Peyer's patch (tissue), 4 donors: ENCODE measurements at regions not wholly inside any gene's neighbourhood (a gene's known extent, or its start where the extent isn't known, plus 50 kb on each side); places are given as distances from the start of the nearest gene placed in this dataset.

Source experiments
- POLR2A ChIP-seq, 2 donors: fragments of 450-650 bp; IDR thresholded peaks; one replicate each; pipeline ENCODE4 v1.5.1; 2017; ENCODE audit warnings: antibody characterized with exemption in 2 of 2, mild to moderate bottlenecking in 2 of 2, moderate library complexity in 2 of 2
- TF ChIP-seq, protein P1 (sequence below), 6 experiments: fragments of 450-650 bp in 4 of 6; fragments of 200-600 bp in 2 of 6; sonication (generic) in 1 of 6; IDR thresholded peaks; one replicate each; pipeline ENCODE4 v1.5.1; 2017 to 2019; ENCODE audit warnings: antibody characterized with exemption in 6 of 6, mild to moderate bottlenecking in 3 of 6, moderate library complexity in 1 of 6

DNA sequence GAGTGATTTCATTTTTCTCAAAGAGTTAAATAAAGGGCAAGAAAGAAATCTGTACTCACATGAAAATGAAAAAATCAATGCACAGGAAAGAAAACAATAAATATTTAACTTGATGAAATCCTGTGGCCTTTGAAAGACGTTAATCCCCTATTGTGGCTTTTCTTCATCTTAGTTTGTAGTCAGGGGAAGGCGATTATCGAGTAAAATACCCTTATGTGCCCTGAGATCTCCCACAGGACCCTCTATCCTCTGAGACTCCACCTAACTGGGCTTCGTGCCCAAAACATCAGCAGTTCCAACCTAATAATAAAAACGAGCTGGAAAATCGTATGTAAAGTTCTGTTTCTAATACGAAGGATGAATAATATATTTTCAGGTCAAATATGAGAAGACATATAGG, 208.2 kb upstream of the ZC3H12C start:
- TF ChIP-seq, protein P1, sequence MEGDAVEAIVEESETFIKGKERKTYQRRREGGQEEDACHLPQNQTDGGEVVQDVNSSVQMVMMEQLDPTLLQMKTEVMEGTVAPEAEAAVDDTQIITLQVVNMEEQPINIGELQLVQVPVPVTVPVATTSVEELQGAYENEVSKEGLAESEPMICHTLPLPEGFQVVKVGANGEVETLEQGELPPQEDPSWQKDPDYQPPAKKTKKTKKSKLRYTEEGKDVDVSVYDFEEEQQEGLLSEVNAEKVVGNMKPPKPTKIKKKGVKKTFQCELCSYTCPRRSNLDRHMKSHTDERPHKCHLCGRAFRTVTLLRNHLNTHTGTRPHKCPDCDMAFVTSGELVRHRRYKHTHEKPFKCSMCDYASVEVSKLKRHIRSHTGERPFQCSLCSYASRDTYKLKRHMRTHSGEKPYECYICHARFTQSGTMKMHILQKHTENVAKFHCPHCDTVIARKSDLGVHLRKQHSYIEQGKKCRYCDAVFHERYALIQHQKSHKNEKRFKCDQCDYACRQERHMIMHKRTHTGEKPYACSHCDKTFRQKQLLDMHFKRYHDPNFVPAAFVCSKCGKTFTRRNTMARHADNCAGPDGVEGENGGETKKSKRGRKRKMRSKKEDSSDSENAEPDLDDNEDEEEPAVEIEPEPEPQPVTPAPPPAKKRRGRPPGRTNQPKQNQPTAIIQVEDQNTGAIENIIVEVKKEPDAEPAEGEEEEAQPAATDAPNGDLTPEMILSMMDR (IDR thresholded peaks at IDR 0.05), result no peak
- no peak for TF ChIP-seq POLR2A (IDR thresholded peaks at IDR 0.05)
